ENCODE measurements at regions not wholly inside any gene's neighbourhood (a gene's known extent, or its start where the extent isn't known, plus 50 kb on each side); places are given as distances from the start of the nearest gene placed in this dataset.

DNA sequence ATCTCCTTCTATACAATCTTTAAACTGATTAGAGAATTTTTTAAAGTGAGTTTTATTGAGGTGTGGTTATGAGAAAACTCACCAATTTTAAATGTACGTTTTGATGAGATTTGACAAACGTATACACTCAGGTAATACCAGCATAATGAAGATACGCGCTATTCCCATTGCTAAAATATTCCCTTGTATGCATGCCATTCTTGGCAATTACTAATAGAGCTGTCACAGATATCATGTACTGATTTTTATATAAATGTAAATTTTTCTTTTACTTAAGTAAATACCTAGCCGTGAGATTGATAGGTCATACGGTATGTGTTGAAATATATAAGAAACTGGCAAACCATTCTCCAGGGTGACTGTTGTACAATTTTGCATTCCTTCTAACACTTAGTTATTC lies 384.7 kb downstream of the PTH2R start:
- H4K20me1 ChIP-seq (ENCODE audit: control insufficient read depth, insufficient read depth, low read length, poor library complexity, severe bottlenecking) = no peaks in the 10 kb centered on the region
- POLR2A ChIA-PET = no interaction called here
- H3K27me3 ChIP-seq (replicated peaks in 1 of 4; ENCODE audit: control extremely low read depth in 1 of 4, control insufficient read depth in 3 of 4, insufficient read depth in 4 of 4, low read length in 3 of 4) = no peaks in the 10 kb centered on the region
- Mint-ChIP-seq H3K27me3 (no peaks in the 10 kb centered on the region), H3K9me3 (ENCODE audit: insufficient read depth) (no peaks in the 10 kb centered on the region), H3K27ac (no peak overlapping the region), H3K4me3 (no peak overlapping the region), H3K4me1 (no peaks in the 10 kb centered on the region)
- H3K9me3 ChIP-seq (ENCODE audit: control extremely low read depth in 1 of 3, control insufficient read depth in 2 of 3, insufficient read depth in 1 of 3, low read length in 2 of 3) = no peaks in the 10 kb centered on the region
- no peaks in the 10 kb centered on the region for H3K79me2 ChIP-seq (ENCODE audit: control insufficient read depth, insufficient read depth, low read length)
- intact Hi-C loops (cut with micrococcal nuclease) = no loop called here
- DNase-seq (no peak), ATAC-seq (ENCODE audit: low read depth) (no peak)
- H3K27ac ChIP-seq (ENCODE audit: low read length in 2 of 2) = no peak overlapping the region
- no peaks in the 10 kb centered on the region for H3K36me3 ChIP-seq (replicated peaks in 1 of 2; ENCODE audit: control extremely low read depth in 1 of 2, control insufficient read depth in 1 of 2, extremely low read depth in 1 of 2, insufficient read depth in 2 of 2, low read length in 1 of 2)
- no peak overlapping the region for H3K4me2 ChIP-seq (replicated peaks; ENCODE audit: low read depth, low read length, poor library complexity, severe bottlenecking)
- no peak overlapping the region for H2AFZ ChIP-seq (ENCODE audit: insufficient read depth, low read depth, low read length, poor library complexity, severe bottlenecking)
- no peaks in the 10 kb centered on the region for H3K4me1 ChIP-seq (ENCODE audit: control insufficient read depth in 2 of 2, insufficient read depth in 2 of 2, low read length in 2 of 2)
- H3K9ac ChIP-seq (ENCODE audit: low read length) = no peak overlapping the region
- CTCF ChIA-PET = no interaction called here
- no peak overlapping the region for H3K4me3 ChIP-seq (ENCODE audit: control extremely low read depth in 1 of 5, extremely low read depth in 1 of 5, insufficient read depth in 1 of 5, low read depth in 2 of 5, low read length in 4 of 5)
- WGBS (ENCODE audit: insufficient coverage) = no CpG with 5 or more reads among the region's 6 CpGs
- TF ChIP-seq, protein P1, sequence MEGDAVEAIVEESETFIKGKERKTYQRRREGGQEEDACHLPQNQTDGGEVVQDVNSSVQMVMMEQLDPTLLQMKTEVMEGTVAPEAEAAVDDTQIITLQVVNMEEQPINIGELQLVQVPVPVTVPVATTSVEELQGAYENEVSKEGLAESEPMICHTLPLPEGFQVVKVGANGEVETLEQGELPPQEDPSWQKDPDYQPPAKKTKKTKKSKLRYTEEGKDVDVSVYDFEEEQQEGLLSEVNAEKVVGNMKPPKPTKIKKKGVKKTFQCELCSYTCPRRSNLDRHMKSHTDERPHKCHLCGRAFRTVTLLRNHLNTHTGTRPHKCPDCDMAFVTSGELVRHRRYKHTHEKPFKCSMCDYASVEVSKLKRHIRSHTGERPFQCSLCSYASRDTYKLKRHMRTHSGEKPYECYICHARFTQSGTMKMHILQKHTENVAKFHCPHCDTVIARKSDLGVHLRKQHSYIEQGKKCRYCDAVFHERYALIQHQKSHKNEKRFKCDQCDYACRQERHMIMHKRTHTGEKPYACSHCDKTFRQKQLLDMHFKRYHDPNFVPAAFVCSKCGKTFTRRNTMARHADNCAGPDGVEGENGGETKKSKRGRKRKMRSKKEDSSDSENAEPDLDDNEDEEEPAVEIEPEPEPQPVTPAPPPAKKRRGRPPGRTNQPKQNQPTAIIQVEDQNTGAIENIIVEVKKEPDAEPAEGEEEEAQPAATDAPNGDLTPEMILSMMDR (IDR thresholded peaks at IDR 0.05) = no peak
- no peak for TF ChIP-seq EZH2 (IDR thresholded peaks at IDR 0.05; ENCODE audit: borderline replicate concordance, insufficient read depth, low read depth, low read length, poor library complexity, severe bottlenecking)

DNA sequence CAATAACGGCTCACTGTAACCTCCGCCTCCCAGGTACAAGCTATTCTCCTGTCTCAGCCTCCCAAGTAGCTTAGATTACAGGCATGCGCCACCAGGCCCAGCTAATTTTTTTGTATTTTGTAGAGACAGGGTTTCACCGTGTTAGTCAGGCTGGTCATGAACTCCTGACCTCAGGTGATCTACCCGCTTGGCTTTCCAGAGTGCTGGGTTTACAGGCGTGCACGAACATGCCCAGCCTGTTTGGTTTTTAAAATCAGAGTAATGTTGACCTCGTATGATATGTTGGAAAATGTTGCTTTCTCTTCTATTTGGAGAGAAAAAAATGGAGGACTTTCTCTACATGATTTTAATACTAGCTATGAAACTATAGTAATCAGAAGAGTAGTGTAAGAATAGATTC lies 386.2 kb downstream of the PTH2R start:
- Histone ChIP-seq H3K27ac (ENCODE audit: low read length in 2 of 2) (no peak overlapping the region), H3K27me3 (replicated peaks in 1 of 4; ENCODE audit: control extremely low read depth in 1 of 4, control insufficient read depth in 3 of 4, insufficient read depth in 4 of 4, low read length in 3 of 4) (no peaks in the 10 kb centered on the region), H3K9me3 (ENCODE audit: control extremely low read depth in 1 of 3, control insufficient read depth in 2 of 3, insufficient read depth in 1 of 3, low read length in 2 of 3) (no peaks in the 10 kb centered on the region), H3K4me2 (replicated peaks; ENCODE audit: low read depth, low read length, poor library complexity, severe bottlenecking) (no peak overlapping the region), H2AFZ (ENCODE audit: insufficient read depth, low read depth, low read length, poor library complexity, severe bottlenecking) (no peak overlapping the region), H4K20me1 (ENCODE audit: control insufficient read depth, insufficient read depth, low read length, poor library complexity, severe bottlenecking) (no peaks in the 10 kb centered on the region), H3K4me3 (ENCODE audit: control extremely low read depth in 1 of 5, extremely low read depth in 1 of 5, insufficient read depth in 1 of 5, low read depth in 2 of 5, low read length in 4 of 5) (no peak overlapping the region), H3K4me1 (ENCODE audit: control insufficient read depth in 2 of 2, insufficient read depth in 2 of 2, low read length in 2 of 2) (no peaks in the 10 kb centered on the region), H3K79me2 (ENCODE audit: control insufficient read depth, insufficient read depth, low read length) (no peaks in the 10 kb centered on the region), H3K36me3 (replicated peaks in 1 of 2; ENCODE audit: control extremely low read depth in 1 of 2, control insufficient read depth in 1 of 2, extremely low read depth in 1 of 2, insufficient read depth in 2 of 2, low read length in 1 of 2) (no peaks in the 10 kb centered on the region), H3K9ac (ENCODE audit: low read length) (no peak overlapping the region)
- TF ChIP-seq, protein P1 (IDR thresholded peaks at IDR 0.05) = no peak
- no peak for TF ChIP-seq EZH2 (IDR thresholded peaks at IDR 0.05; ENCODE audit: borderline replicate concordance, insufficient read depth, low read depth, low read length, poor library complexity, severe bottlenecking)
- ATAC-seq (ENCODE audit: low read depth) (no peak), DNase-seq (no peak)
- 80% methylated on average over 4 of the region's 8 CpGs for WGBS (ENCODE audit: insufficient coverage)
- CTCF ChIA-PET = no interaction called here
- Mint-ChIP-seq H3K27me3 (no peaks in the 10 kb centered on the region), H3K4me1 (no peaks in the 10 kb centered on the region), H3K27ac (no peak overlapping the region), H3K4me3 (no peak overlapping the region), H3K9me3 (ENCODE audit: insufficient read depth) (no peaks in the 10 kb centered on the region)
- intact Hi-C loops (cut with micrococcal nuclease) = no loop called here
- POLR2A ChIA-PET = no interaction called here
